SK-N-SH (cell line): ENCODE measurements at regions not wholly inside any gene's neighbourhood (a gene's known extent, or its start where the extent isn't known, plus 50 kb on each side); places are given as distances from the start of the nearest gene placed in this dataset.

ENCODE experiments used
- CTCF ChIA-PET: fragments of 300-600, 350-600 bp; formaldehyde crosslinking; extraction: SDS; loops from one replicate; lab custom pipeline; 2021; lab: Yijun Ruan, JAX
- POLR2A ChIA-PET: fragments of 350-600 bp; sonication (Branson Sonifier 250); formaldehyde crosslinking; extraction: SDS; loops from one replicate; lab custom pipeline; 2020; ENCODE audit warnings: antibody characterized with exemption, inconsistent platforms; lab: Yijun Ruan, JAX
- DNase-seq: peaks from one replicate; pipeline ENCODE4 v3.0.0; 2012
- H2AFZ ChIP-seq: fragments of 200-600 bp; sonication (generic); 2 replicates; pipeline ENCODE4 v1.8.1; 2016; ENCODE audit warnings: antibody characterized with exemption, mild to moderate bottlenecking, low read depth
- H3F3A ChIP-seq: fragments of 200-600 bp; sonication (generic); replicated peaks from 2 replicates; pipeline ENCODE3; 2016; ENCODE audit warnings: antibody characterized with exemption, mild to moderate bottlenecking; ENCODE audit not compliant: insufficient read depth
- H3K27ac ChIP-seq, 2 experiments: fragments of 200-500 bp in 1 of 2; fragments of 200-600 bp in 1 of 2; sonication (Bioruptor generic) in 1 of 2; sonication (generic), shearing (Covaris generic) in 1 of 2; 2 replicates each; pipeline versions ENCODE4 v1.5.1 to v1.6.1; 2014 to 2016; ENCODE audit warnings: low read depth in 2 of 2, inconsistent platforms in 1 of 2, low read length in 1 of 2, mild to moderate bottlenecking in 1 of 2, mixed read lengths in 1 of 2
- H3K27me3 ChIP-seq: fragments of 200-600 bp; sonication (generic), shearing (Covaris generic); 2 replicates; pipeline ENCODE4 v1.6.1; 2016; ENCODE audit warnings: mixed run types; ENCODE audit not compliant: insufficient read depth
- H3K36me3 ChIP-seq, 2 experiments: fragments of 200-500 bp in 1 of 2; fragments of 200-600 bp in 1 of 2; sonication (Bioruptor generic) in 1 of 2; sonication (generic) in 1 of 2; replicated peaks in 1 of 2; 2 replicates each; pipeline versions ENCODE3 to v1.5.1; 2014 to 2016; ENCODE audit warnings: low read length in 1 of 2, mild to moderate bottlenecking in 1 of 2; ENCODE audit not compliant: insufficient read depth in 2 of 2, control insufficient read depth in 1 of 2
- H3K4me1 ChIP-seq, 2 experiments: fragments of 200-500 bp in 1 of 2; fragments of 200-600 bp in 1 of 2; sonication (Bioruptor generic) in 1 of 2; sonication (generic), shearing (Covaris generic) in 1 of 2; 2 replicates each; pipeline versions ENCODE4 v1.5.1 to v1.6.1; 2014 to 2016; ENCODE audit warnings: low read depth in 1 of 2, low read length in 1 of 2, mixed run types in 1 of 2; ENCODE audit not compliant: insufficient read depth in 2 of 2, control insufficient read depth in 1 of 2
- H3K4me2 ChIP-seq: fragments of 200-600 bp; sonication (generic), shearing (Covaris generic); 2 replicates; pipeline ENCODE4 v1.6.1; 2017; ENCODE audit warnings: mixed run types
- H3K4me3 ChIP-seq, 2 experiments: fragments of 200-500 bp in 1 of 2; fragments of 200-600 bp in 1 of 2; sonication (Bioruptor generic) in 1 of 2; sonication (generic), shearing (Covaris generic) in 1 of 2; 2 replicates each; pipeline versions ENCODE4 v1.5.1 to v1.8.1; 2014 to 2016; ENCODE audit warnings: low read depth in 2 of 2, inconsistent platforms in 1 of 2, low read length in 1 of 2, mild to moderate bottlenecking in 1 of 2, mixed read lengths in 1 of 2, moderate library complexity in 1 of 2
- H3K79me2 ChIP-seq: fragments of 200-600 bp; sonication (generic); 2 replicates; pipeline ENCODE4 v1.8.1; 2017; ENCODE audit warnings: mild to moderate bottlenecking; ENCODE audit not compliant: insufficient read depth
- H3K9ac ChIP-seq: fragments of 200-600 bp; sonication (generic); 2 replicates; pipeline ENCODE4 v1.6.1; 2017; ENCODE audit warnings: mixed run types
- H3K9me2 ChIP-seq: fragments of 200-600 bp; sonication (generic); 2 replicates; pipeline ENCODE4 v1.6.1; 2017; ENCODE audit warnings: mixed run types
- H3K9me3 ChIP-seq: fragments of 200-600 bp; sonication (generic); 2 replicates; pipeline ENCODE4 v1.6.1; 2017; ENCODE audit warnings: mixed run types, mild to moderate bottlenecking, moderate library complexity
- H4K20me1 ChIP-seq: fragments of 200-600 bp; sonication (generic); 2 replicates; pipeline ENCODE4 v1.6.1; 2017; ENCODE audit warnings: mild to moderate bottlenecking, mixed run types; ENCODE audit not compliant: insufficient read depth
- CHD2 ChIP-seq: fragments of 150-350 bp; IDR thresholded peaks from 2 replicates; pipeline ENCODE4 v1.6.1; 2018; ENCODE audit warnings: low read length; ENCODE audit not compliant: partially characterized antibody
- EP300 ChIP-seq, 2 experiments: IDR thresholded peaks; 2 replicates each; pipeline versions ENCODE4 v1.4.0 to v1.6.1; 2012; ENCODE audit warnings: borderline replicate concordance in 1 of 2, low read depth in 1 of 2, low read length in 1 of 2
- FOXJ3 ChIP-seq: sonication (generic); formaldehyde crosslinking; IDR thresholded peaks from 2 replicates; pipeline ENCODE4 v1.5.1; 2020; ENCODE audit warnings: mild to moderate bottlenecking, missing genetic modification reagents
- GABPA ChIP-seq: IDR thresholded peaks from 2 replicates; pipeline ENCODE4 v1.4.0; 2012; ENCODE audit warnings: low read depth, mild to moderate bottlenecking
- MXI1 ChIP-seq: IDR thresholded peaks from 2 replicates; pipeline ENCODE4 v1.6.1; 2012; ENCODE audit warnings: mild to moderate bottlenecking, low read depth, low read length, improper control_type of control experiment
- NRF1 ChIP-seq: IDR thresholded peaks from 2 replicates; pipeline ENCODE4 v1.6.1; 2012; ENCODE audit warnings: low read depth, mild to moderate bottlenecking, low read length
- PBX3 ChIP-seq: IDR thresholded peaks from 2 replicates; pipeline ENCODE4; 2012
- RAD21 ChIP-seq: IDR thresholded peaks from 2 replicates; pipeline ENCODE4 v1.6.1; 2012; ENCODE audit warnings: mild to moderate bottlenecking, low read length
- RCOR1 ChIP-seq: fragments of 150-350 bp; IDR thresholded peaks from 2 replicates; pipeline ENCODE4 v1.6.1; 2017; ENCODE audit warnings: antibody characterized with exemption, low read length
- REST ChIP-seq: IDR thresholded peaks from 2 replicates; pipeline ENCODE4 v1.6.1; 2012; ENCODE audit warnings: mild to moderate bottlenecking, low read depth, low read length, moderate library complexity
- TEAD4 ChIP-seq: IDR thresholded peaks from 2 replicates; pipeline ENCODE4 v1.4.0; 2012; ENCODE audit warnings: mild to moderate bottlenecking, borderline replicate concordance; ENCODE audit not compliant: insufficient read depth
- ZBTB33 ChIP-seq: IDR thresholded peaks from 2 replicates; pipeline ENCODE4 v1.4.0; 2012; ENCODE audit warnings: low read depth, borderline replicate concordance
- WGBS: methylation state at CpG from one replicate; pipeline ENCODE4 v1.1.6; 2017; ENCODE audit warnings: low lambda C conversion rate; 5-methylcytosine and 5-hydroxymethylcytosine counted together
- TF ChIP-seq, protein P1 (sequence below): IDR thresholded peaks from 2 replicates; pipeline ENCODE4 v1.4.0; 2012; ENCODE audit warnings: low read depth, borderline replicate concordance

GRCh38 chr17:51375771-51376170 lies 115.4 kb downstream of the UTP18 start:
- WGBS: 34% methylated on average over 3 of the region's 3 CpGs
- Histone ChIP-seq H3K36me3 (no peaks in the 10 kb centered on the region), H3K9ac (no peak overlapping the region), H3K79me2 (no peaks in the 10 kb centered on the region), H3F3A (no peaks in the 10 kb centered on the region), H3K27ac (no peak overlapping the region), H2AFZ (no peak overlapping the region), H3K27me3 (no peaks in the 10 kb centered on the region), H4K20me1 (no peaks in the 10 kb centered on the region), H3K4me3 (no peak overlapping the region), H3K9me2 (no peaks in the 10 kb centered on the region), H3K4me1 (peaks cover 0 to 5% of the 10 kb centered on the region in 2 experiments; a peak in 1 of 4 replicates), H3K4me2 (no peak overlapping the region), H3K9me3 (no peaks in the 10 kb centered on the region)
- ChIA-PET POLR2A (no interaction called here), CTCF (interaction anchor here (1.5 to 3.0 kb wide), 5 partner anchors 24 to 731 kb away, joined by 4 to 13 read pairs (median 5); no protein-coding TSS in a partner anchor)
- TF ChIP-seq, protein P1, sequence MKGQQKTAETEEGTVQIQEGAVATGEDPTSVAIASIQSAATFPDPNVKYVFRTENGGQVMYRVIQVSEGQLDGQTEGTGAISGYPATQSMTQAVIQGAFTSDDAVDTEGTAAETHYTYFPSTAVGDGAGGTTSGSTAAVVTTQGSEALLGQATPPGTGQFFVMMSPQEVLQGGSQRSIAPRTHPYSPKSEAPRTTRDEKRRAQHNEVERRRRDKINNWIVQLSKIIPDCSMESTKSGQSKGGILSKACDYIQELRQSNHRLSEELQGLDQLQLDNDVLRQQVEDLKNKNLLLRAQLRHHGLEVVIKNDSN: no peak
- DNase-seq: no peak

GRCh38 chr17:51376739-51377138 lies 116.4 kb downstream of the UTP18 start:
- Histone ChIP-seq H3F3A (no peaks in the 10 kb centered on the region), H4K20me1 (no peaks in the 10 kb centered on the region), H2AFZ (no peak overlapping the region), H3K4me1 (peaks cover 0 to 4% of the 10 kb centered on the region in 2 experiments; a peak in 1 of 4 replicates), H3K79me2 (no peaks in the 10 kb centered on the region), H3K9me2 (no peaks in the 10 kb centered on the region), H3K4me3 (no peak overlapping the region), H3K4me2 (no peak overlapping the region), H3K27ac (no peak overlapping the region), H3K27me3 (no peaks in the 10 kb centered on the region), H3K9me3 (no peaks in the 10 kb centered on the region), H3K36me3 (no peaks in the 10 kb centered on the region), H3K9ac (no peak overlapping the region)
- TF ChIP-seq RAD21 (no peak), TEAD4 (no peak), EP300 (IDR thresholded peaks at IDR 0.05; ENCODE audit: borderline replicate concordance in 1 of 2, low read depth in 1 of 2, low read length in 1 of 2) (no peak)
- CTCF ChIA-PET: interaction anchor here (1.3 to 3.0 kb wide), 5 partner anchors 10 to 730 kb away, joined by 3 to 13 read pairs (median 5); no protein-coding TSS in a partner anchor
- DNase-seq: no peak
- WGBS: 59% methylated on average over 1 of the region's 1 CpG
- POLR2A ChIA-PET: no interaction called here

DNA sequence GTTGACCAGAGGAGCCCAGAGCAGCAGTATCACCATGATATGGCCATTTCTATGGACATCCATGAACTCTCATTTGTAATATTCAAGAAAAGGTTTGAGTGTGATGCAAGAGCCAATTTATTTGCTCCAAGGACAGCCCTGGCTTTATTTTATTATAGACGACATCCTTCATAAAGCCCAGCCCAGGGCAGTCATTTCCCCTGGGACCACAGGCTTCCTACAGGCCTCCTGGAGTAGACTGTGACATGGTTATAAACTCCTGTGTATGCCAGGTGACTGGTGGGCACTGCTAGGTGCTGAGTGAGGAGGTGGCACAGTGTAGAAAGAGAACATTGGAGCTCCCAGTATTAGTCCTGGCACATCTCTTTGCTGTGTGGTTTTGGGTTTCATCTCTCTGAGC lies 120.9 kb downstream of the UTP18 start:
- CTCF ChIA-PET: interaction anchor here (0.9 to 5.7 kb wide), 4 partner anchors 10 to 726 kb away, joined by 3 to 54 read pairs (median 4); no protein-coding TSS in a partner anchor
- Histone ChIP-seq H3K9me2 (no peaks in the 10 kb centered on the region), H3K36me3 (no peaks in the 10 kb centered on the region), H3K79me2 (no peaks in the 10 kb centered on the region), H3K4me2 (no peak overlapping the region), H3K27ac (no peak overlapping the region), H3K9ac (no peak overlapping the region), H3K9me3 (no peaks in the 10 kb centered on the region), H3K4me1 (no peaks in the 10 kb centered on the region), H3K27me3 (no peaks in the 10 kb centered on the region), H2AFZ (no peak overlapping the region), H4K20me1 (no peaks in the 10 kb centered on the region), H3K4me3 (no peak overlapping the region), H3F3A (no peaks in the 10 kb centered on the region)
- no peak for DNase-seq
- 40% methylated on average over 1 of the region's 1 CpG for WGBS
- POLR2A ChIA-PET: no interaction called here
- TF ChIP-seq RCOR1 (no peak), CHD2 (no peak), REST (no peak), GABPA (no peak), NRF1 (no peak), ZBTB33 (no peak), RAD21 (no peak), MXI1 (no peak), FOXJ3 (CRISPR knock-in tag) (no peak), PBX3 (no peak)
- TF ChIP-seq, protein P1: no peak
